Dendritic cell treated with granulocyte-macrophage colony-stimulating factor and Interleukin-4, amounts not matched to agents 40 ng/mL and 50 ng/mL, for 4 days (primary cell): ENCODE measurements at regions not wholly inside any gene's neighbourhood (a gene's known extent, or its start where the extent isn't known, plus 50 kb on each side); places are given as distances from the start of the nearest gene placed in this dataset.
"Not testable (repeated sequence)": the region's sequence is repeated elsewhere in the genome, so short reads cannot be mapped to it uniquely, and the experiment has no call there.

Source experiments
- H3K27ac Mint-ChIP-seq: one replicate; pipeline ENCODE4 v1.8.0; 2022; ENCODE audit warnings: mild to moderate bottlenecking, mixed read lengths
- H3K27me3 Mint-ChIP-seq: one replicate; pipeline ENCODE4 v1.8.0; 2022; ENCODE audit warnings: mild to moderate bottlenecking, mixed read lengths
- H3K36me3 Mint-ChIP-seq: one replicate; pipeline ENCODE4 v1.8.0; 2022; ENCODE audit warnings: low read depth, mixed read lengths
- H3K4me1 Mint-ChIP-seq: one replicate; pipeline ENCODE4 v1.8.0; 2022; ENCODE audit warnings: low read depth, mixed read lengths
- H3K4me3 Mint-ChIP-seq: one replicate; pipeline ENCODE4 v1.8.0; 2022; ENCODE audit warnings: mild to moderate bottlenecking, moderate library complexity, mixed read lengths
- H3K9me3 Mint-ChIP-seq: one replicate; pipeline ENCODE4 v1.8.0; 2022; ENCODE audit warnings: mixed read lengths
- intact Hi-C: fragments of 100-400 bp; cut with micrococcal nuclease; formaldehyde crosslinking; loops from one replicate; pipeline ENCODE4 v1.15.0; 2022

DNA sequence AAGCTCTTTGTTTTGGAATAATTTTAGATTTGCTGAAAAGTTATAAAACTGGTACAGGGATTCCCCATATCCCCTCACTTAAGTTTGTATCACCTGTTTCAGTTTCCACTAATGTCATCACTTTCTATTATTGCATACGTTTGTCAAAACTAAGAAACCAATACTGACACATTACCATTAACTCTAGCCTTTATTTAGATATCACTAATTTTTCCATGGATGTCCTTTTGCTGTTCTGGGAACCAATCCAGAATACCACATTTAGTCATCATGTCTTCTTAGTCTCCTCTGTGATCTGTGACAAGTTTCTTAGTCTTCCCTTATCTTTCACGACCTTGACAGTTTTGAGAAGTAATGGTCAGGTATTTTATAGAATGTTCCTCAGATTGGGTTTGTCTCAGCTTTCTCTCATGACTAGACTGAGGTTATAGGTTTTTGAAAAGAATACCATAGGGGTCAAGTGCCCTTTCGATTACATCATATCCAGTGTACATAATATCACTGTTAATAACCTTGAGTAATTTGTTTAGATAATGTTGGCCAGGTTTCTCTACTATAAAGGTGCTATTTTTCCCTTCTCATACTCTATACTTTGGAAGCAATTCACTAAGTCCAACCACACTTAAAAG is 51.9 kb upstream of the NMUR2 start:
- no peak overlapping the region for H3K27ac Mint-ChIP-seq
- H3K9me3 Mint-ChIP-seq, result no peaks in the 10 kb centered on the region
- H3K27me3 Mint-ChIP-seq, result no peaks in the 10 kb centered on the region
- H3K4me1 Mint-ChIP-seq, result no peaks in the 10 kb centered on the region
- H3K4me3 Mint-ChIP-seq, result no peak overlapping the region
- intact Hi-C loops, result no loop called here
- H3K36me3 Mint-ChIP-seq, result no peaks in the 10 kb centered on the region

DNA sequence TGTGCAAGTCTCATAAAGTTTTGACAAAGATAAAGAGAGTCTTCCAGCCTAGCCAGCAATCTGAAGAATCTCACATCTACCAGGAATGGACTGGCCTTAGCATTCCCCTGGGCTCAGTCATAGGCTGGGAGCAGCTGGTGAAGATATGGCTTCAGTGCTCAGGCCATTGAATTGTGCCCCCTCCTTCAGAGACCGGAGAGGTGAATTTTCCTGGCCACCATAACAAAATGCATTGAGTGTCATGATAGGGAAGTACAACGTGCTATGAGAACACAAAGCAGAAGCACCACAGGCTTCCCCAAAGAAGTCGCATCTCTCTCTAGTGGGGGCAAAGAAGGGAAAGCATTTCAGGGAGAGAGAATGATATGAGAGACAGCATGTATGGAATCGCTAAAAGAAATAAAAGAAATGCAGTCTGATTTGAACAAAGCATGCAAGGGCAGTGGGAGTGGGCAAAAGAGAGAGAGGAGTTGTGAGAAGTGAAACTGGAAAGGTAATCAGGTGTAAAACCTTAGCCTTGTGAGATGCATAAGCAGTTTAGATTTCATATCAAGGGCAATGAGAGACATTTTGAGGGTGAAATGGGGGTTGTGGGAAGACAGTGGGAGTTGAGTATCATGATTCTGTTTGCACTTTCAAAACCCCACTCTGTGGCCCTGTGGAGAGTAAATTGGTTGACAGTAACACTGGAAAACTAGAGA is 57.1 kb upstream of the NMUR2 start:
- H3K27ac Mint-ChIP-seq, result no peak overlapping the region
- intact Hi-C loops, result no loop called here

DNA sequence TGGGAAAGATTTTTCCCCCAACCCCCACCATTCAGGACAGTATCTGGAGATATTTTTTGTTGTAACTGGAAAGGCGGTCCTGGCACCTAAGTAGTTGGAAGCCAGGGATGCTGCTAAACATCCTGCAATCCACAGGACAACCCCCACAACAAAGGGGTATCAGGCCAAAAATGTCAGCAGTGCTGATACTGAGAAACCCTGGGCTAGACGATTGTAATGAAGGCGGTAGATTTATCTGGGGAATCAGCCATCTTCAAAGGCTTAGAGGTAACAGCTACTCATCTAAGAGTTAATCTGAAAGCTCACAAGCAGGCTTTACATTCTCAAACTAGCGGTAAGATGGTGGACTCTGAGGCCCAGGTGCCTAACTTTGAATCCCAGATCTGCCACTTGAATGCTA is 59.0 kb upstream of the NMUR2 start:
- Mint-ChIP-seq H3K4me3 (no peak overlapping the region), H3K27me3 (no peaks in the 10 kb centered on the region), H3K27ac (no peak overlapping the region), H3K4me1 (no peaks in the 10 kb centered on the region), H3K9me3 (no peaks in the 10 kb centered on the region), H3K36me3 (no peaks in the 10 kb centered on the region)
- intact Hi-C loops, result no loop called here

More for the DNA sequence above, 57.1 kb upstream of the NMUR2 start:
- H3K27me3 Mint-ChIP-seq, result no peaks in the 10 kb centered on the region
- no peaks in the 10 kb centered on the region for H3K4me1 Mint-ChIP-seq
- H3K4me3 Mint-ChIP-seq, result no peak overlapping the region
- H3K9me3 Mint-ChIP-seq, result no peaks in the 10 kb centered on the region
- no peaks in the 10 kb centered on the region for H3K36me3 Mint-ChIP-seq

DNA sequence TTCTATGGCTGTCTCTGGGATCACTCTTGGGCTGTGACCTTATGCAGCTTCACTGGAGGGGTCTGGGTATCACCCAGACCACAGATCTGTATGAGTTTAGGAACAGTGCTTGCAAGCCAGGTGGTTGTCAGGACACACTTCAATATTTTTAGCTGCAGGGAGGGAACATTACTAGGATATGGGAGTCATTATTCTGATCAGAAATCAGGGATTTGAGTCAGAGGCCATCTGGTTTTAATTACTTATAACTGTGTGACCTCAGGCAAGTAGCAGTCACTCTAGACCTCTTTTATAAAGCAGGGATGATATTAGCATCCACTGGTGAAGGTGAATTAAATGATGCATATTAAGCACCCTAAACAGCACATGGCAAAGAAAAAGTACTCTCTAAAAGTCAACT is 60.1 kb upstream of the NMUR2 start:
- no peaks in the 10 kb centered on the region for H3K27me3 Mint-ChIP-seq
- no peaks in the 10 kb centered on the region for H3K9me3 Mint-ChIP-seq
- intact Hi-C loops, result no loop called here
- no peaks in the 10 kb centered on the region for H3K36me3 Mint-ChIP-seq
- no peaks in the 10 kb centered on the region for H3K4me1 Mint-ChIP-seq
- H3K4me3 Mint-ChIP-seq, result no peak overlapping the region
- no peak overlapping the region for H3K27ac Mint-ChIP-seq

DNA sequence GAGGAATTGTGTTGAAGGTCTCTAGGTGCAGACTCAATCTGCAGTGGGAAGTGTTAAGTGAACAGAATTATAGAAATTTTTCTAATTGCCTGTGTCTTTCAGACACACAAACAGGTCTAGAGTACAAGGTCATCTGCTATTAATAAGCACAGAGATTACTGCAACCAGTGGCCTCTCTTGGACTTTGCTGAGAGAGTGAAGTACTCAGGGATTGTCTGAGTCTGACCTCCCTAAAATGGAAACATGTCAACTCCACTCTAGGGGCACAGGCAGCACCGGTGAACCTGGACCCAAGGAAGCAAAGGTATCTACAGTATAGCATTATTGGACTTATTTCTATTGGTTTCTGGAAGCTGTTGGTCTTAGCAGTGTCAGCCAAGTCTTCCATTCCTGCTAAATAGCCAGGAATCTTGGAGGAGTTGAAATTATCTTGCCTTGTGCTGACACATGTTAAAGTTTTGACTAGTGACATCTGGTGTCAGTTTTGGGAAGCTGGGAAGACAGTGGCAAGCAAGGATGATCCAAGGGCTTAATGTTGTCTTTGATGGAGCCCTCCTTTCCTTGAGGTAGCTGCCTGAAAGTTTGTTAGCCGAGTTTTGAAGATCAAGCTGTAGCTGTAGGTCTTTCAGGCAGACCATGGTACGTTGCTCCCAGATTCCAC is 61.1 kb upstream of the NMUR2 start:
- no peaks in the 10 kb centered on the region for H3K36me3 Mint-ChIP-seq
- intact Hi-C loops, result no loop called here
- H3K4me3 Mint-ChIP-seq, result no peak overlapping the region
- no peaks in the 10 kb centered on the region for H3K4me1 Mint-ChIP-seq
- no peaks in the 10 kb centered on the region for H3K27me3 Mint-ChIP-seq
- no peak overlapping the region for H3K27ac Mint-ChIP-seq
- H3K9me3 Mint-ChIP-seq, result no peaks in the 10 kb centered on the region

DNA sequence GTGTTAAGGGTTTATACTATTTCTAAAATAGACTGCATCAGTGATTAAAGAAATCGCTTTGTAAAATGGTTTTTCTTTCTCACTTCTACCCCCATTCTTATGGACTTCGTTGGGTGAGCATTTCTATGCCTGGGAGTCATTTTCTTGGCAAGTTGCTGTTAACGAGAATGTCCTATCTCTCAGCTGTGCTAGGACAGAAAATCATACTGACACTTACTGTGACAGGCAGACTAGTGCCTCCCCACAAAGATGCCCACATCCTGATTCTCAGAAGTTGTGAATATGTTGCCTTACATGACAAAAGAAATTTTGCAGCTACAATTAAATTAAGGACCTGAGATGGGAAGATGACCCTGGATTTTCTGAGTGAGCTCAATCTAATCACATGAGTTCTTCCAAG is 65.1 kb upstream of the NMUR2 start:
- Mint-ChIP-seq H3K27ac (no peak overlapping the region), H3K4me1 (no peaks in the 10 kb centered on the region), H3K4me3 (no peak overlapping the region), H3K27me3 (no peaks in the 10 kb centered on the region), H3K36me3 (no peaks in the 10 kb centered on the region), H3K9me3 (no peaks in the 10 kb centered on the region)
- intact Hi-C loops, result no loop called here

DNA sequence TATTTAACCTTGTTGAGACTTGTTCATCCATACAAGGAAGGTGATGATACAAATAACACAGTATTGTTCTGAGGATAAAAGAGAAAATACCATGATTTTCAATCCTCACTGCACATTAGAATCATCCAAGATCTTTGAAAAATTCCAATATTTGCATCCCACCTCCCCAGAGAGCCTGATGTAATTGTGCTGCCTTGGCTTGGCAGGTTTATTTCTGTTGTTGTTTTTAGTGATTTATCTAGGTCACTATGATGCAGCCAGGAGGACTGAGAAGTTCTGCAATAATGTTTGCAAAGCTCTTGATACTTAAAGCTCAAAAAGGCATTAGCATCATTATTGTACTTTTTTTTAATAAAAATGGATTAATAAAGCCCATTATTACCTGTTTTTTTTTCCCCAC is 67.0 kb upstream of the NMUR2 start:
- intact Hi-C loops, result no loop called here
- H3K36me3 Mint-ChIP-seq, result no peaks in the 10 kb centered on the region
- H3K4me1 Mint-ChIP-seq, result no peaks in the 10 kb centered on the region
- H3K27ac Mint-ChIP-seq, result no peak overlapping the region
- no peak overlapping the region for H3K4me3 Mint-ChIP-seq
- no peaks in the 10 kb centered on the region for H3K27me3 Mint-ChIP-seq
- no peaks in the 10 kb centered on the region for H3K9me3 Mint-ChIP-seq

DNA sequence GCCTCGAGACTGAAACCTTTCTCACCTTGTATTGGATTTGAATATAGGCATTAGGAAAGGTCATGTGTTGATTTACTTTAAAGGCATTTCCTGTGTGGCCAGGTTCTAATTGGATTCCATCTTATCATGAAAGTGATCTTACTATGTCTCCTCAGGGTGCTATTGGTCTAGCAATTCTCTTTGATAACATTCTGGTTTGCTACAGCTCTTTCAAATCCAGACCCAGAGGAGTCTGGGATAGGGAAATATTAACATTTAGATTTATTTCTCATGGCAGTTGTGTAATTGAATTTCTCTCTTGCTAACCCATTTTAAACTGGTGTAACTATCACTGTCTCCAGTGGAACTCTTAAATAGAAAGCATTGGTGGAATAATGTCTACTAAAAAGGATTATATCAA is 69.9 kb upstream of the NMUR2 start:
- H3K36me3 Mint-ChIP-seq, result no peaks in the 10 kb centered on the region
- H3K4me3 Mint-ChIP-seq, result no peak overlapping the region
- no peaks in the 10 kb centered on the region for H3K27me3 Mint-ChIP-seq
- H3K27ac Mint-ChIP-seq, result no peak overlapping the region
- intact Hi-C loops, result no loop called here
- H3K9me3 Mint-ChIP-seq, result peaks cover under 1% of the 10 kb centered on the region
- H3K4me1 Mint-ChIP-seq, result no peaks in the 10 kb centered on the region

DNA sequence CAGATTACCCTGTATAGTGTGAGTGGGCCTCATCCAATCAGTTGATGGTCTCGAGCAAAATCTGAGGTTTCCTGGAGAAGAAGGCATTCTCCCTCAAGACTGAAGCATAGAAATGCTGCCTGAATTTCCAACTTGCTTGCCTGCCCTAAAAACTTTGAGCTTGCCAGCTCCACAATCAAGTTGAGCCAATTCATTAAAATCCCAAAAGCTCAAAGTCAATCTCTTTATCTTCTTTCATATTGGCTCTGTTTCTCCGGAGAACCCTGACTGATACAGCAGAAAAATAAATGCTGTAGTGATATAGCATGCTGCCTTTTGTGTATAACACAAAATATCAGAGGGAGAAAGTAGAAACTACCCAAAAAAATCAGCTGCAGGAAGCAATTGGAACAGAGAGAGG is 72.5 kb upstream of the NMUR2 start:
- Mint-ChIP-seq H3K27ac (no peak overlapping the region), H3K4me1 (no peaks in the 10 kb centered on the region), H3K27me3 (no peaks in the 10 kb centered on the region), H3K4me3 (no peak overlapping the region), H3K9me3 (peaks cover 16% of the 10 kb centered on the region), H3K36me3 (no peaks in the 10 kb centered on the region)
- intact Hi-C loops, result no loop called here

DNA sequence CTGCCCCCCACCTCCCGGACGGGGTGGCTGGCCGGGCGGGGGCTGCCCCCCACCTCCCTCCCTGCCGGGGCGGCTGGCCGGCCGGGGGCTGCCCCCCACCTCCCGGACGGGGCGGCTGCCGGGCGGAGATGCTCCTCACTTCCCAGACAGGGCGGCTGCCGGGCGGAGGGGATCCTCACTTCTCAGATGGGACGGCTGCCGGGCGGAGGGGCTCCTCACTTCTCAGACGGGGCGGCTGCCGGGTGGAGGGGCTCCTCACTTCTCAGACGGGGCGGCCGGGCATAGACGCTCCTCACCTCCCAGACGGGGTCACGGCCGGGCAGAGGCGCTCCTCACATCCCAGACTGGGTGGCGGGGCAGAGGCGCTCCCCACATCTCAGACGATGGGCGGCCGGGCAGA is 74.8 kb upstream of the NMUR2 start:
- intact Hi-C loops, result not testable (repeated sequence)

DNA sequence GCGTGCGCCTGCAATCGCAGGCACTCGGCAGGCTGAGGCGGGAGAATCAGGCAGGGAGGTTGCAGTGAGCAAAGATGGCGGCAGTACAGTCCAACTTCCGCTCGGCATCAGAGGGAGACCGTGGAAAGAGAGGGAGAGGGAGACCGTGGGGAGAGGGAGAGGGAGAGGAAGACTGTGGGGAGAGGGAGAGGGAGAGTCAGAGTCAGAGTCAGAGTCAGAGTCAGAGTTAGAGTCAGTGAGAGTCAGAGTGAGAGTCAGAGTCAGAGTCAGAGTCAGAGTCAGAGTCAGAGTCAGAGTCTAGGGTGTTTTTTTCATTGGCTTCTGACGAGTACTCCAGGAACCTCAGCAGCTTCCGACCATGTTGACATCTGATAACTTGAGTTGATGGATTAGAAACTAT is 75.6 kb upstream of the NMUR2 start:
- H3K27me3 Mint-ChIP-seq, H3K4me1 Mint-ChIP-seq, H3K36me3 Mint-ChIP-seq, H3K27ac Mint-ChIP-seq, H3K4me3 Mint-ChIP-seq, intact Hi-C loops: not testable (repeated sequence)
- H3K9me3 Mint-ChIP-seq, result peaks cover 16% of the 10 kb centered on the region

More for the DNA sequence above, 74.8 kb upstream of the NMUR2 start:
- not testable (repeated sequence) for H3K27ac Mint-ChIP-seq, H3K4me1 Mint-ChIP-seq, H3K36me3 Mint-ChIP-seq, H3K27me3 Mint-ChIP-seq, H3K4me3 Mint-ChIP-seq
- H3K9me3 Mint-ChIP-seq, result peaks cover 16% of the 10 kb centered on the region

DNA sequence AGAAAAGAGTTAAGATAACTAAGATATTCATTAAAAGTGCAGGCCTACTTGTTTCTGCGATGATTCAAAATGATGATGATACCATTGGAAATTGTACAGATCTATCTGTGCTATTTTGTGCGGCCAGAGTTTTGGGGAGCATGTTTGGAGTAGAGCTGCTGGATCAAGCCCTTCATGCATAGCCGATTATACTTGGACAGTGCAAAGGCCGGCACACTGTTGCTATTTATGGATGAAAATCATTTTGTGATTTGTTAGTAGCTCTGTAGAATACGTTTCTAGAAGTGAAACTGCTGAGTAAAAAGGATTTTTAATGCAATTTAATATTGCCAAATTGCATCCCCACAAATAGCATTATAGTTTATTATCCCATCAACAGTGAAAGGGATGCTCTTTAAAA is 82.1 kb upstream of the NMUR2 start:
- H3K27me3 Mint-ChIP-seq, result no peaks in the 10 kb centered on the region
- no peak overlapping the region for H3K27ac Mint-ChIP-seq
- no peaks in the 10 kb centered on the region for H3K36me3 Mint-ChIP-seq
- no peak overlapping the region for H3K4me3 Mint-ChIP-seq
- intact Hi-C loops, result no loop called here
- no peaks in the 10 kb centered on the region for H3K9me3 Mint-ChIP-seq
- no peaks in the 10 kb centered on the region for H3K4me1 Mint-ChIP-seq

DNA sequence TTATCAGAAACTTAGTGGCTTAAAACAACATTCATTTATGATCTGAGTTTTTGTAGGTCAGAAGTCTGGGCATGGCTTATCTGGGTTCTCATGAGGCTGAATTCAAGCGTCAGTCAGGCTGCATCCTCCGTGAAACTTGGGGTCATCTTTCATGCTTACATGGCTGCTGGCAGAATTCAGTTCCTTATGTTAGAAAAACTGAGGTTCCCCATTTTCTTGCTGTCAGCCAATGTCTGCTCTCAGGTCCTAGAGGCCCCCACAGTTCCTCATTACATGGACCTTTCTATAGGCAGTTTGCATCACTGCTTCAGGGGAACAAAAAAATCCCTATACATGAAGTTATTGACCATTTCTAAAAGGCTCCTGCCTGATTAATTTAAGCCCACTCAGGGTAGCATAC is 83.8 kb upstream of the NMUR2 start:
- no peak overlapping the region for H3K4me3 Mint-ChIP-seq
- H3K4me1 Mint-ChIP-seq, result no peaks in the 10 kb centered on the region
- intact Hi-C loops, result no loop called here
- no peaks in the 10 kb centered on the region for H3K27me3 Mint-ChIP-seq
- H3K27ac Mint-ChIP-seq, result no peak overlapping the region
- H3K36me3 Mint-ChIP-seq, result no peaks in the 10 kb centered on the region
- no peaks in the 10 kb centered on the region for H3K9me3 Mint-ChIP-seq

DNA sequence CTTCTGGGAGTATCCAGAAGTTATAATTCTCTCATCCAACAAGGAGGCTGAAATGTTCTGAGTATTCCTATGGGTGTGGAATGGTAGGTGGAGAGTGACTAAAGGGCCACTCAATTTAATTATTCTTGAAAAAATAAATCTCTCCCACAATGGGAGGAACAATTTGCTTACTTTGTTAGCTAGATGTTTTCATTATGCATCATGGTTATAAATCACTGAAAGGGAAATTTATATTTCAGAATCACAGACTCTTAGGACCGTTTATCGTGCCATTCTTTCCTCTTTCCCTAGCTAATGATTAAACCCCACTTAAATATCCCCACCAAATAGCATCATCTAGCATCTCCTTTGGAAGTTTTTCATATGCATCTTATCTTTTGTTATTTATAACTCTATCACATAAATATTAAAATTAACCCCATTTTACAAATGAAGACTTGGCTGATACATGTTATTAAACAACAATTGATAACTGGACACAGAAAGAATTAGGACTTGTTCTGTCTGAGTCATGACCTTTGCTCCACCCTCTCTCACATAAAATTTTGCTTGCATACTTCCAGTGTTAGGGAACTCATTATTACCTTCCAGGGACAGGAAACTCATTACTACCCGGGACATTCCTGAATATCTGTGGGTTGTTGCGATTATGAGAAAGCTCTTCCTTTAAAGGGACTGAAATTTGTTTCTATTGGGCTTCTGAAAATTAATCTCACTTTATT is 94.9 kb upstream of the NMUR2 start:
- intact Hi-C loops, result loop anchor here (10.0 kb wide), 1 partner anchor 355 kb away; no protein-coding TSS in a partner anchor
- Mint-ChIP-seq H3K27ac (no peak overlapping the region), H3K4me1 (no peaks in the 10 kb centered on the region), H3K9me3 (no peaks in the 10 kb centered on the region), H3K4me3 (no peak overlapping the region), H3K27me3 (peaks cover 3% of the 10 kb centered on the region), H3K36me3 (no peaks in the 10 kb centered on the region)
